ENCODE measurements at regions not wholly inside any gene's neighbourhood (a gene's known extent, or its start where the extent isn't known, plus 50 kb on each side); places are given as distances from the start of the nearest gene placed in this dataset.

DNA sequence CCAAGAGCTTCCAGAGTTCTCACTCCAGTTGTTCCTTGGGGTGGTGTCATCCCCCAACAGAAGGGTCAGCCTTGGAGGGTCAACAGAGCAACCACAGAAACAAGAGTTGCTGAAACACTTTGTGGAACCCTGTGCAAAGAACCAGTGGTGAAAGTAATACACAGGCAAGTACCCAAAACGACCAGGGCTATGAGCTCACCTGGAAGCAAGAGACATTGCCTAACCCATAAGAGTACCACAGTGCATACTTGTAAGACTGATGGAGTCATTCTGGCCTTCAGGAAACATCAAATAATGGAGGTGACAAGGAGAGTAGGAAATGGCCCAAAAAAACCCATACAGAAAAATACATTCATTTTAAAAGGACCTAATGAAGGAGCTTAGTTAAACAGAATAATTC lies 184.3 kb upstream of the TSC22D1 start:
- Histone ChIP-seq H3K9me1 (replicated peaks; ENCODE audit: control insufficient read depth, extremely low read depth, insufficient read depth, low read length) (no peaks in the 10 kb centered on the region), H3K9ac (replicated peaks; ENCODE audit: extremely low read depth, insufficient read depth, low read length) (no peak overlapping the region), H3K36me3 (ENCODE audit: control insufficient read depth in 2 of 2, extremely low read depth in 1 of 2, insufficient read depth in 2 of 2, low read length in 2 of 2) (no peaks in the 10 kb centered on the region), H3K79me2 (ENCODE audit: control insufficient read depth, insufficient read depth, low read length) (no peaks in the 10 kb centered on the region), H3K27ac (ENCODE audit: insufficient read depth, low read depth, low read length) (no peak overlapping the region), H3K4me2 (ENCODE audit: insufficient read depth, low read length) (no peak overlapping the region), H3K4me3 (replicated peaks in 1 of 3; ENCODE audit: insufficient read depth in 1 of 3, low read depth in 1 of 3, low read length in 3 of 3) (no peak overlapping the region), H4K20me1 (replicated peaks; ENCODE audit: control insufficient read depth, extremely low read depth, insufficient read depth, low read length) (no peaks in the 10 kb centered on the region), H3K4me1 (ENCODE audit: control insufficient read depth, extremely low read depth, insufficient read depth, low read length) (peaks cover 56% of the 10 kb centered on the region), H2AFZ (ENCODE audit: low read depth, low read length) (no peak overlapping the region), H3K27me3 (ENCODE audit: control insufficient read depth in 2 of 2, insufficient read depth in 2 of 2, low read length in 2 of 2) (no peaks in the 10 kb centered on the region), H3K9me3 (replicated peaks; ENCODE audit: control insufficient read depth, insufficient read depth, low read length) (no peaks in the 10 kb centered on the region)
- dilution Hi-C loops (cut with MboI; ENCODE audit: extremely low pct_ligation_motif_present, low sequenced_read_pairs): no loop called here
- DNase-seq (ENCODE audit: low read depth, low spot score) (no peak), FAIRE-seq (no peak)
- TF ChIP-seq CTCF (IDR thresholded peaks at IDR 0.05; ENCODE audit: extremely low read depth in 1 of 2, insufficient read depth in 1 of 2, low read depth in 1 of 2, low read length in 2 of 2): no peak
- no peak for TF ChIP-seq MYC (IDR thresholded peaks at IDR 0.05; ENCODE audit: low read depth, low read length)
- POLR2A ChIA-PET: no interaction called here
- intact Hi-C loops (cut with micrococcal nuclease): no loop called here
- BruUV-seq (replicated peaks): no TSS peak
- CTCF ChIA-PET: interaction anchor here (1.1 kb wide), 1 partner anchor 58 kb away, joined by 3 read pairs; no protein-coding TSS in a partner anchor

GRCh38 chr13:44759384-44760360 lies 183.5 kb upstream of the TSC22D1 start:
- intact Hi-C loops (cut with micrococcal nuclease): loop anchor here (2.0 to 5.0 kb wide), 10 partner anchors 43 to 397 kb away; partner anchors contain the start of gene TSC22D1
- no TSS peak for BruUV-seq (replicated peaks)
- H3K9ac ChIP-seq (replicated peaks; ENCODE audit: extremely low read depth, insufficient read depth, low read length): peak overlapping the region; percentile 64

More at GRCh38 chr13:44759384-44760360, 183.5 kb upstream of the TSC22D1 start:
- H3K4me1 ChIP-seq (ENCODE audit: control insufficient read depth, extremely low read depth, insufficient read depth, low read length): peaks cover 61% of the 10 kb centered on the region
- H3K79me2 ChIP-seq (ENCODE audit: control insufficient read depth, insufficient read depth, low read length): no peaks in the 10 kb centered on the region
- H2AFZ ChIP-seq (ENCODE audit: low read depth, low read length): peak overlapping the region; percentile 68
- no peak for FAIRE-seq
- H3K27ac ChIP-seq (ENCODE audit: insufficient read depth, low read depth, low read length): peak overlapping the region; percentile 85
- no peaks in the 10 kb centered on the region for H3K9me3 ChIP-seq (replicated peaks; ENCODE audit: control insufficient read depth, insufficient read depth, low read length)
- CTCF ChIA-PET: interaction anchor here (1.1 kb wide), 1 partner anchor 59 kb away, joined by 3 read pairs; no protein-coding TSS in a partner anchor
- H4K20me1 ChIP-seq (replicated peaks; ENCODE audit: control insufficient read depth, extremely low read depth, insufficient read depth, low read length): no peaks in the 10 kb centered on the region
- no peak for TF ChIP-seq GATA2 (IDR thresholded peaks at IDR 0.05; ENCODE audit: insufficient read depth, insufficient read length, low read depth, low read length)
- no peak for TF ChIP-seq EZH2 (IDR thresholded peaks at IDR 0.05; ENCODE audit: borderline replicate concordance, low read depth, low read length, severe bottlenecking)
- no peak for TF ChIP-seq MYC (IDR thresholded peaks at IDR 0.05; ENCODE audit: low read depth, low read length)
- TF ChIP-seq JUN (IDR thresholded peaks at IDR 0.05; ENCODE audit: borderline replicate concordance, insufficient read depth, insufficient read length, low read depth): no peak
- no peak for TF ChIP-seq FOS (IDR thresholded peaks at IDR 0.05; ENCODE audit: borderline replicate concordance, insufficient read depth, low read length)
- no peak for TF ChIP-seq MAX (IDR thresholded peaks at IDR 0.05; ENCODE audit: insufficient read depth, insufficient read length)
- no peaks in the 10 kb centered on the region for H3K36me3 ChIP-seq (ENCODE audit: control insufficient read depth in 2 of 2, extremely low read depth in 1 of 2, insufficient read depth in 2 of 2, low read length in 2 of 2)
- DNase-seq (ENCODE audit: low read depth, low spot score): no peak
- POLR2A ChIA-PET: no interaction called here
- H3K4me3 ChIP-seq (replicated peaks in 1 of 3; ENCODE audit: insufficient read depth in 1 of 3, low read depth in 1 of 3, low read length in 3 of 3): no peak overlapping the region
- dilution Hi-C loops (cut with MboI; ENCODE audit: extremely low pct_ligation_motif_present, low sequenced_read_pairs): no loop called here
- peak overlapping the region; percentile 60 for H3K4me2 ChIP-seq (ENCODE audit: insufficient read depth, low read length)
- H3K9me1 ChIP-seq (replicated peaks; ENCODE audit: control insufficient read depth, extremely low read depth, insufficient read depth, low read length): no peaks in the 10 kb centered on the region
- no peaks in the 10 kb centered on the region for H3K27me3 ChIP-seq (ENCODE audit: control insufficient read depth in 2 of 2, insufficient read depth in 2 of 2, low read length in 2 of 2)
